ENCODE measurements at regions not wholly inside any gene's neighbourhood (a gene's known extent, or its start where the extent isn't known, plus 50 kb on each side); places are given as distances from the start of the nearest gene placed in this dataset.

GRCh38 chr17:77274096-77274845 lies 133.5 kb downstream of the SEC14L1 start:
- Histone ChIP-seq H3K4me3 (no peak overlapping the region), H3K9me3 (no peaks in the 10 kb centered on the region), H3K27me3 (no peaks in the 10 kb centered on the region), H3K27ac (no peak overlapping the region), H3K4me1 (no peaks in the 10 kb centered on the region), H3K36me3 (no peaks in the 10 kb centered on the region)
- WGBS, 2 donors, result 81 to 85% methylated on average over 17 of the region's 17 CpGs
- FAIRE-seq, result no peak
- no peak for TF ChIP-seq CTCF (IDR thresholded peaks at IDR 0.05)
- peak in 2 of 4 donors; percentile 36 to 51 for ATAC-seq
- no peak for DNase-seq
- intact Hi-C loops (cut with DNase I), result no loop called here

- no peak for FAIRE-seq
- intact Hi-C loops (cut with DNase I), result no loop called here
- H3K36me3 ChIP-seq, result no peaks in the 10 kb centered on the region
- peak in 1 of 6 donors; percentile 54 for DNase-seq
- H3K4me3 ChIP-seq, result no peak overlapping the region
- peaks cover 0 to 19% (median 5%) of the 10 kb centered on the region in 3 donors for H3K4me1 ChIP-seq
- TF ChIP-seq CTCF (IDR thresholded peaks at IDR 0.05), result no peak
- no peaks in the 10 kb centered on the region for H3K27me3 ChIP-seq
- H3K9me3 ChIP-seq, result no peaks in the 10 kb centered on the region
- H3K27ac ChIP-seq, result no peak overlapping the region
- no peak for ATAC-seq
- WGBS, 2 donors, result 90 to 95% methylated on average over 20 of the region's 20 CpGs
These were observed 138.9 kb downstream of the SEC14L1 start for GRCh38 chr17:77279448-77280303.

GRCh38 chr17:77280304-77281121 lies 139.7 kb downstream of the SEC14L1 start:
- Histone ChIP-seq H3K27ac (no peak overlapping the region), H3K4me3 (peak overlapping the region; percentile 46 to 87 (median 69))

More at GRCh38 chr17:77280304-77281121, 139.7 kb downstream of the SEC14L1 start:
- WGBS, 2 donors, result 19 to 22% methylated on average over 56 to 63 of the region's 63 CpGs
- peak in 1 of 6 donors; percentile 90 for DNase-seq
- no peak for TF ChIP-seq CTCF (IDR thresholded peaks at IDR 0.05)
- H3K9me3 ChIP-seq, result no peaks in the 10 kb centered on the region
- H3K36me3 ChIP-seq, result no peaks in the 10 kb centered on the region
- no peaks in the 10 kb centered on the region for H3K27me3 ChIP-seq
- intact Hi-C loops (cut with DNase I), result no loop called here
- H3K4me1 ChIP-seq, result peaks cover 0 to 19% (median 5%) of the 10 kb centered on the region in 3 donors
- no peak for FAIRE-seq
- no peak for ATAC-seq

All from pancreas (tissue), 10 donors.